ENCODE measurements at regions not wholly inside any gene's neighbourhood (a gene's known extent, or its start where the extent isn't known, plus 50 kb on each side); places are given as distances from the start of the nearest gene placed in this dataset.

DNA sequence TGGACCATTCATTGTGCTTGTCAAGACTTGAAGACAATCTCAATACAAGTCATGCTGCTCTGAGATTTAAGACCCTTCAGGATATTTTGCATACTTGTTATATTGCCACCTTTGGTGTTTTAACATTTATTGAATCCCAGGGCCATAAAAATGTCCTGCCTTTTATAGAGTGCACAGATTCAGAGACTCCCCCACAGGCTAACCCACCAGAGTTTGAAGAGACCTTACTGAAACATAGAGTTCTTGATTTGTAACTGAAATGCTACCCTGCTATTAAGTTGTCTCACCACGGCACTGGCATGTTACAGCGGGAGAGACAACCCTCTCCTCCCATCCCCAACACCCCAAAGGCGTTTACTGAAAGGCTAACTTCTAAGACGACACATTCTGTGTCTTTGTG lies 313.9 kb upstream of the USP24 start:
- no TSS peak for BruUV-seq (replicated peaks)
- no peak overlapping the region for H3K4me3 Mint-ChIP-seq (ENCODE audit: low read depth, unreplicated experiment)
- no peaks in the 10 kb centered on the region for H3K36me3 Mint-ChIP-seq (ENCODE audit: insufficient read depth, unreplicated experiment)
- TF ChIP-seq, protein P1, sequence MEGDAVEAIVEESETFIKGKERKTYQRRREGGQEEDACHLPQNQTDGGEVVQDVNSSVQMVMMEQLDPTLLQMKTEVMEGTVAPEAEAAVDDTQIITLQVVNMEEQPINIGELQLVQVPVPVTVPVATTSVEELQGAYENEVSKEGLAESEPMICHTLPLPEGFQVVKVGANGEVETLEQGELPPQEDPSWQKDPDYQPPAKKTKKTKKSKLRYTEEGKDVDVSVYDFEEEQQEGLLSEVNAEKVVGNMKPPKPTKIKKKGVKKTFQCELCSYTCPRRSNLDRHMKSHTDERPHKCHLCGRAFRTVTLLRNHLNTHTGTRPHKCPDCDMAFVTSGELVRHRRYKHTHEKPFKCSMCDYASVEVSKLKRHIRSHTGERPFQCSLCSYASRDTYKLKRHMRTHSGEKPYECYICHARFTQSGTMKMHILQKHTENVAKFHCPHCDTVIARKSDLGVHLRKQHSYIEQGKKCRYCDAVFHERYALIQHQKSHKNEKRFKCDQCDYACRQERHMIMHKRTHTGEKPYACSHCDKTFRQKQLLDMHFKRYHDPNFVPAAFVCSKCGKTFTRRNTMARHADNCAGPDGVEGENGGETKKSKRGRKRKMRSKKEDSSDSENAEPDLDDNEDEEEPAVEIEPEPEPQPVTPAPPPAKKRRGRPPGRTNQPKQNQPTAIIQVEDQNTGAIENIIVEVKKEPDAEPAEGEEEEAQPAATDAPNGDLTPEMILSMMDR (IDR thresholded peaks at IDR 0.05; ENCODE audit: unreplicated experiment), result no peak
- H3K27ac Mint-ChIP-seq (ENCODE audit: unreplicated experiment), result no peak overlapping the region
- CTCF ChIA-PET, result no interaction called here
- H3K27me3 Mint-ChIP-seq (ENCODE audit: unreplicated experiment), result no peaks in the 10 kb centered on the region
- no peak for DNase-seq
- no peaks in the 10 kb centered on the region for H3K4me1 Mint-ChIP-seq (ENCODE audit: low read depth, unreplicated experiment)
- intact Hi-C loops (cut with micrococcal nuclease; ENCODE audit: unreplicated experiment), result no loop called here
- no peaks in the 10 kb centered on the region for H3K9me3 Mint-ChIP-seq (ENCODE audit: low read depth, unreplicated experiment)

DNA sequence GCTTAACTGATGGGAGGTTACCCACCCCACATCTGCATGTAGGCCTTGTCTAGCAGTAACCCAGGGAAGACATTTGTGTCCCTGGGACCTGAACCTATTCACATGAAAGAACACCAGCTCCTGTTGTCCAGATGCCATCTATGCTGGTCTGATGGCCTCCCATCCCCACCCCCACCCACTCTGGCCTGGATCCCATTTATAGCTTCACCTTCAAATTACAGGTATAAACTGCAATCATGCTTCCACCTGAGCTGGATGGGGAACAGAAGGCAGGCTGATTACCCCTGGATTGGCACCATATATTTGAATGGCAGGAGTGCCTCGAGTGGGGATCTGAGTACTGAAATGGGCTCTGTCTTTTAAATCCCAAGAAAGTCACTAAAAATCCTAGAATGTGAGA lies 312.7 kb upstream of the USP24 start:
- no peaks in the 10 kb centered on the region for H3K4me1 Mint-ChIP-seq (ENCODE audit: low read depth, unreplicated experiment)
- H3K36me3 Mint-ChIP-seq (ENCODE audit: insufficient read depth, unreplicated experiment), result no peaks in the 10 kb centered on the region
- BruUV-seq (replicated peaks), result no TSS peak
- CTCF ChIA-PET, result no interaction called here
- TF ChIP-seq, protein P1 (IDR thresholded peaks at IDR 0.05; ENCODE audit: unreplicated experiment), result no peak
- intact Hi-C loops (cut with micrococcal nuclease; ENCODE audit: unreplicated experiment), result no loop called here
- no peak overlapping the region for H3K4me3 Mint-ChIP-seq (ENCODE audit: low read depth, unreplicated experiment)
- H3K27me3 Mint-ChIP-seq (ENCODE audit: unreplicated experiment), result no peaks in the 10 kb centered on the region
- DNase-seq, result no peak
- no peaks in the 10 kb centered on the region for H3K9me3 Mint-ChIP-seq (ENCODE audit: low read depth, unreplicated experiment)
- no peak overlapping the region for H3K27ac Mint-ChIP-seq (ENCODE audit: unreplicated experiment)

DNA sequence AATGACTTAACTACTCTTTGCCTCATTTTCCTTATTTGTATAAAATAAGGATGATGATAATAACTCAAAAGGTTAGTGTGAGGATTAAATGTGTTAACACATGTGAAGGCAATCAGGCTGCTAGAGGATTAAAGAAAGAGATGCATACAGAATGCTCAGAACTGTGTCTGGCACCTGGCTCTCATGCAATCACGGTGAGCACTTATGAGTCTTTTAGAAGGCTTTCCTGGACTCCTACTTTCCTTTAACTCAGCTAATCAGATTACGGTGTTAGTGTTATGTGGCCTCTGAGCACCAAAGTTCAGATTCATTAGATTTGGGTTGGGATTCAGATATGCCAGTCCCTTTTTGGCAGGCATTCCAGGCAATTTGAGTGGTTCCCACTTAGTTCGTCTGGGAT lies 311.6 kb upstream of the USP24 start:
- DNase-seq, result no peak
- no peak overlapping the region for H3K27ac Mint-ChIP-seq (ENCODE audit: unreplicated experiment)
- no peaks in the 10 kb centered on the region for H3K9me3 Mint-ChIP-seq (ENCODE audit: low read depth, unreplicated experiment)
- TF ChIP-seq, protein P1 (IDR thresholded peaks at IDR 0.05; ENCODE audit: unreplicated experiment), result no peak
- H3K27me3 Mint-ChIP-seq (ENCODE audit: unreplicated experiment), result no peaks in the 10 kb centered on the region
- H3K4me3 Mint-ChIP-seq (ENCODE audit: low read depth, unreplicated experiment), result no peak overlapping the region
- CTCF ChIA-PET, result no interaction called here
- intact Hi-C loops (cut with micrococcal nuclease; ENCODE audit: unreplicated experiment), result no loop called here
- no peaks in the 10 kb centered on the region for H3K4me1 Mint-ChIP-seq (ENCODE audit: low read depth, unreplicated experiment)
- H3K36me3 Mint-ChIP-seq (ENCODE audit: insufficient read depth, unreplicated experiment), result no peaks in the 10 kb centered on the region
- BruUV-seq (replicated peaks), result no TSS peak

DNA sequence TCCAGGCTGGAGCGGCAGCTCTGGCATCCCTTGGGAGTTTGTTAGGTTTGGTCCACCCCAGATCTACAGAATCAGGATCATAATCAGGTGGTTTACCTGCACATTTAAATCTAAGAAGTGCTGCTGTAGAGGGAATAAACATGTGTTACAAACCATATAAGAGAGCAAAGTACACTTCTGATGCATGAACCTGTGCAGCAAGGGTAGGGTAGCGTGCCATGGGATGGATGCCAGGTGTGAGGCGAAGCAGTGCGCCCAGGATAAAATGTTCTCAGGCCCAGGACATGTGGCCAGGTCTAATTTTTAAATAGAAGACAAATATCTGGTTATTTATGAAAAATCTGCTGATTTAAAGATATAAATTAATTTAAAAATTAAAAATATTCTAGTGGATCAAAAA lies 308.8 kb upstream of the USP24 start:
- H3K4me1 Mint-ChIP-seq (ENCODE audit: low read depth, unreplicated experiment), result no peaks in the 10 kb centered on the region
- TF ChIP-seq, protein P1 (IDR thresholded peaks at IDR 0.05; ENCODE audit: unreplicated experiment), result no peak
- H3K36me3 Mint-ChIP-seq (ENCODE audit: insufficient read depth, unreplicated experiment), result no peaks in the 10 kb centered on the region
- H3K27me3 Mint-ChIP-seq (ENCODE audit: unreplicated experiment), result peaks cover 4% of the 10 kb centered on the region
- H3K9me3 Mint-ChIP-seq (ENCODE audit: low read depth, unreplicated experiment), result no peaks in the 10 kb centered on the region
- intact Hi-C loops (cut with micrococcal nuclease; ENCODE audit: unreplicated experiment), result no loop called here
- DNase-seq, result no peak
- no peak overlapping the region for H3K4me3 Mint-ChIP-seq (ENCODE audit: low read depth, unreplicated experiment)
- CTCF ChIA-PET, result no interaction called here
- no peak overlapping the region for H3K27ac Mint-ChIP-seq (ENCODE audit: unreplicated experiment)
- no TSS peak for BruUV-seq (replicated peaks)

DNA sequence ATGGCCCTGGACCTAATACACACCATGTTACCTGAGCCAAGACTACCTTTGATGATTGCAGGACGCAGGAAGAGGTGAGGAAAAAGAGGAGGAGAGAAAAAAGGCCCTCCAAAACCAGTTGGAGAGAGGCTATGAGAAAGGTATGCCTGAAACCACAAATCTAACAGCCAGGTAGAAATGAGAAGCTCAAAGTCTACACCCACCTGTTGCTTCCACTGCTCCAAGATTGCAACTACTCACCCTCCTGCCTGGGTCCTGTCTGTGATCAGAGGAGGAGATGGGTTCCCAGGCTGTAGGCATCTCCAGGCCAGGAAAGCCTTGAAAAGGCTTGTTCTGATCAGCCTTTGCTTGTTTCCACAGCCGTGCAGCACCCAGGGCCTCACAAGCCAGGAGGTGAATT lies 307.8 kb upstream of the USP24 start:
- no peak for DNase-seq
- Mint-ChIP-seq H3K9me3 (ENCODE audit: low read depth, unreplicated experiment) (no peaks in the 10 kb centered on the region), H3K27me3 (ENCODE audit: unreplicated experiment) (peaks cover 14% of the 10 kb centered on the region), H3K27ac (ENCODE audit: unreplicated experiment) (no peak overlapping the region), H3K36me3 (ENCODE audit: insufficient read depth, unreplicated experiment) (no peaks in the 10 kb centered on the region), H3K4me3 (ENCODE audit: low read depth, unreplicated experiment) (no peak overlapping the region), H3K4me1 (ENCODE audit: low read depth, unreplicated experiment) (no peaks in the 10 kb centered on the region)
- TF ChIP-seq, protein P1 (IDR thresholded peaks at IDR 0.05; ENCODE audit: unreplicated experiment), result no peak
- intact Hi-C loops (cut with micrococcal nuclease; ENCODE audit: unreplicated experiment), result no loop called here
- CTCF ChIA-PET, result no interaction called here
- no TSS peak for BruUV-seq (replicated peaks)

All from Calu3 (cell line).